PC-3 (cell line): ENCODE measurements at regions not wholly inside any gene's neighbourhood (a gene's known extent, or its start where the extent isn't known, plus 50 kb on each side); places are given as distances from the start of the nearest gene placed in this dataset.

ENCODE experiments used
- ATAC-seq: fragments of 200-7000 bp; cut with Tn5 transposase; 2 replicates; pipeline ENCODE4 v1.9.1; 2020; ENCODE audit warnings: mild to moderate bottlenecking, moderate library complexity
- BruUV-seq: library from RNA; stranded (reverse); fragments of 400-500 nt; replicated peaks from 2 replicates; lab custom pipeline; 2021; lab: Mats Ljungman, UMichigan
- CTCF ChIA-PET: fragments of 300-600 bp; sonication (Branson Sonifier 250); formaldehyde crosslinking; loops from one replicate; lab custom pipeline; 2022; ENCODE audit warnings: antibody characterized with exemption; lab: Charles Lee
- POLR2A ChIA-PET: fragments of 300-600 bp; sonication (Branson Sonifier 250); formaldehyde crosslinking; loops from one replicate; lab custom pipeline; 2022; ENCODE audit warnings: antibody characterized with exemption; ENCODE audit not compliant: unreplicated experiment; lab: Charles Lee
- DNase-seq: peaks from one replicate; pipeline ENCODE4 v3.0.0-alpha.2; 2015
- H2AFZ ChIP-seq: fragments of 300-600 bp; sonication (generic); 2 replicates; pipeline ENCODE4 v1.6.0; 2016; ENCODE audit warnings: antibody characterized with exemption, low read length
- H3F3A ChIP-seq: fragments of 300-600 bp; sonication (generic); one replicate; pipeline ENCODE4 v1.6.0; 2017; ENCODE audit warnings: antibody characterized with exemption, low read length, control low read depth, mild to moderate bottlenecking; ENCODE audit not compliant: unreplicated experiment
- H3K27ac ChIP-seq: fragments of 300-600 bp; sonication (generic); 2 replicates; pipeline ENCODE4 v1.5.1; 2016; ENCODE audit warnings: mild to moderate bottlenecking, low read length
- H3K27me3 ChIP-seq: fragments of 300-600 bp; sonication (generic); 2 replicates; pipeline ENCODE4 v1.6.1; 2016; ENCODE audit warnings: low read length, mixed read lengths
- H3K36me3 ChIP-seq: fragments of 300-600 bp; sonication (generic); 2 replicates; pipeline ENCODE4 v1.6.1; 2016; ENCODE audit warnings: low read depth, mixed run types, low read length, mixed read lengths
- H3K4me1 ChIP-seq: fragments of 300-600 bp; sonication (generic); 2 replicates; pipeline ENCODE4 v1.5.1; 2016; ENCODE audit warnings: low read length; ENCODE audit not compliant: insufficient read depth
- H3K4me2 ChIP-seq: fragments of 300-600 bp; sonication (generic); 2 replicates; pipeline ENCODE4 v1.6.0; 2016; ENCODE audit warnings: low read length
- H3K4me3 ChIP-seq: fragments of 300-600 bp; sonication (generic); 2 replicates; pipeline ENCODE4 v1.5.1; 2016; ENCODE audit warnings: mild to moderate bottlenecking, low read length, mixed read lengths
- H3K79me2 ChIP-seq: fragments of 300-600 bp; sonication (generic); 2 replicates; pipeline ENCODE4 v1.6.1; 2017; ENCODE audit warnings: low read length, mixed read lengths
- H3K9ac ChIP-seq: fragments of 300-600 bp; sonication (generic); 2 replicates; pipeline ENCODE4 v1.6.0; 2016; ENCODE audit warnings: mild to moderate bottlenecking, low read length
- H3K9me2 ChIP-seq: fragments of 300-600 bp; sonication (generic); replicated peaks from 2 replicates; pipeline ENCODE4 v1.6.1; 2016; ENCODE audit warnings: mixed run types, low read length, mixed read lengths
- H3K9me3 ChIP-seq: fragments of 300-600 bp; sonication (generic); 2 replicates; pipeline ENCODE4 v1.6.1; 2016; ENCODE audit warnings: low read length, mixed read lengths
- H4K20me1 ChIP-seq: fragments of 300-600 bp; sonication (generic); 2 replicates; pipeline ENCODE4 v1.6.1; 2016; ENCODE audit warnings: low read length, mixed read lengths
- EZH2 ChIP-seq: fragments of 300-600 bp; sonication (generic); IDR thresholded peaks from one replicate; pipeline ENCODE4 v1.6.1; 2017; ENCODE audit warnings: antibody characterized with exemption, mild to moderate bottlenecking, low read length; ENCODE audit not compliant: unreplicated experiment
- EZH2phosphoT487 ChIP-seq: fragments of 300-600 bp; sonication (generic); IDR thresholded peaks from 2 replicates; pipeline ENCODE4 v1.6.1; 2018; ENCODE audit warnings: mild to moderate bottlenecking, antibody characterized with exemption, low read length, borderline replicate concordance
- intact Hi-C: fragments of 100-400 bp; cut with micrococcal nuclease; formaldehyde crosslinking; loops from 2 replicates; pipeline ENCODE4 v1.9.0; 2023
- TF ChIP-seq, protein P1 (sequence below): fragments of 300-600 bp; sonication (generic); conservative IDR thresholded peaks from 2 replicates; pipeline ENCODE4 v1.5.1; 2017; ENCODE audit warnings: antibody characterized with exemption, low read depth, mild to moderate bottlenecking, low read length

DNA sequence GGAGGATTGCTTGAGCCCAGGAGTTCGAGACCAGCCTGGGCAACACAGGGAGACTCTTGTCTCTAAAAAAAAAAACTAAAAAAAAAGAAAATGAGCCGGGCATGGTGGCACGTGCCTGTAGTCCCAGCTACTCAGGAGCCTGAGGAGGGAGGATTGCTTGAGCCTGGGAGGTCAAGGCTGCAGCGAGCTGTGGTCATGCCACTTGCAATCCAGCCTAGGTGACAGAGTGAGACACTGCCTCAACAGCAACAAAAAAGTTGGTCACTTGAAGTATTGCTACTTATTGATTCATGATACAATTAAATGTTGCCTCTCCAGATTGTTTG, 57.9 kb upstream of the CXADR start:
- H3K9me3 ChIP-seq, result no peaks in the 10 kb centered on the region
- no peak overlapping the region for H3K9ac ChIP-seq
- no TSS peak for BruUV-seq
- no peaks in the 10 kb centered on the region for H4K20me1 ChIP-seq
- no peaks in the 10 kb centered on the region for H3F3A ChIP-seq
- H3K9me2 ChIP-seq, result no peaks in the 10 kb centered on the region
- no peaks in the 10 kb centered on the region for H3K36me3 ChIP-seq
- TF ChIP-seq EZH2, result no peak
- no peak for TF ChIP-seq EZH2phosphoT487
- TF ChIP-seq, protein P1, sequence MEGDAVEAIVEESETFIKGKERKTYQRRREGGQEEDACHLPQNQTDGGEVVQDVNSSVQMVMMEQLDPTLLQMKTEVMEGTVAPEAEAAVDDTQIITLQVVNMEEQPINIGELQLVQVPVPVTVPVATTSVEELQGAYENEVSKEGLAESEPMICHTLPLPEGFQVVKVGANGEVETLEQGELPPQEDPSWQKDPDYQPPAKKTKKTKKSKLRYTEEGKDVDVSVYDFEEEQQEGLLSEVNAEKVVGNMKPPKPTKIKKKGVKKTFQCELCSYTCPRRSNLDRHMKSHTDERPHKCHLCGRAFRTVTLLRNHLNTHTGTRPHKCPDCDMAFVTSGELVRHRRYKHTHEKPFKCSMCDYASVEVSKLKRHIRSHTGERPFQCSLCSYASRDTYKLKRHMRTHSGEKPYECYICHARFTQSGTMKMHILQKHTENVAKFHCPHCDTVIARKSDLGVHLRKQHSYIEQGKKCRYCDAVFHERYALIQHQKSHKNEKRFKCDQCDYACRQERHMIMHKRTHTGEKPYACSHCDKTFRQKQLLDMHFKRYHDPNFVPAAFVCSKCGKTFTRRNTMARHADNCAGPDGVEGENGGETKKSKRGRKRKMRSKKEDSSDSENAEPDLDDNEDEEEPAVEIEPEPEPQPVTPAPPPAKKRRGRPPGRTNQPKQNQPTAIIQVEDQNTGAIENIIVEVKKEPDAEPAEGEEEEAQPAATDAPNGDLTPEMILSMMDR, result no peak
- H3K27ac ChIP-seq, result no peak overlapping the region
- ATAC-seq (no peak), DNase-seq (no peak)
- peak overlapping the region; percentile 3; the same call in 1 of the 2 replicates for H3K4me2 ChIP-seq
- H3K4me1 ChIP-seq, result peaks cover 7% of the 10 kb centered on the region; the same call in 1 of the 2 replicates
- no peak overlapping the region for H3K4me3 ChIP-seq
- intact Hi-C loops, result no loop called here
- ChIA-PET CTCF (no interaction called here), POLR2A (no interaction called here)
- no peak overlapping the region for H2AFZ ChIP-seq
- H3K27me3 ChIP-seq, result no peaks in the 10 kb centered on the region
- no peaks in the 10 kb centered on the region for H3K79me2 ChIP-seq

- H3K4me1 ChIP-seq, result peaks cover 7% of the 10 kb centered on the region; the same call in 1 of the 2 replicates
- BruUV-seq, result no TSS peak
- H3K9me3 ChIP-seq, result no peaks in the 10 kb centered on the region
- H4K20me1 ChIP-seq, result no peaks in the 10 kb centered on the region
- no peak for ATAC-seq
- no peaks in the 10 kb centered on the region for H3K79me2 ChIP-seq
- H3F3A ChIP-seq, result no peaks in the 10 kb centered on the region
- no peaks in the 10 kb centered on the region for H3K36me3 ChIP-seq
- H3K27ac ChIP-seq, result no peak overlapping the region
- ChIA-PET CTCF (no interaction called here), POLR2A (no interaction called here)
- H3K4me2 ChIP-seq, result no peak overlapping the region
- no peaks in the 10 kb centered on the region for H3K27me3 ChIP-seq
- H3K4me3 ChIP-seq, result no peak overlapping the region
- H3K9me2 ChIP-seq, result no peaks in the 10 kb centered on the region
- no peak for DNase-seq
- TF ChIP-seq EZH2phosphoT487, result no peak
- TF ChIP-seq, protein P1, result no peak
- no peak for TF ChIP-seq EZH2
- no peak overlapping the region for H3K9ac ChIP-seq
- intact Hi-C loops, result no loop called here
- peak overlapping the region; percentile 42; the same call in 1 of the 2 replicates for H2AFZ ChIP-seq
Measured at GRCh38 chr21:17455451-17455850, 57.4 kb upstream of the CXADR start.

- no peaks in the 10 kb centered on the region for H3K36me3 ChIP-seq
- H3K4me3 ChIP-seq, result no peak overlapping the region
- H2AFZ ChIP-seq, result no peak overlapping the region
- no TSS peak for BruUV-seq
- no peaks in the 10 kb centered on the region for H3K9me2 ChIP-seq
- ATAC-seq (no peak), DNase-seq (no peak)
- H3K4me1 ChIP-seq, result no peaks in the 10 kb centered on the region
- H3K79me2 ChIP-seq, result no peaks in the 10 kb centered on the region
- POLR2A ChIA-PET, result no interaction called here
- H3F3A ChIP-seq, result no peaks in the 10 kb centered on the region
- no peak overlapping the region for H3K4me2 ChIP-seq
- TF ChIP-seq, protein P1, result no peak
- TF ChIP-seq EZH2phosphoT487, result no peak
- no peak for TF ChIP-seq EZH2
- no peak overlapping the region for H3K9ac ChIP-seq
- H3K27ac ChIP-seq, result no peak overlapping the region
- no peaks in the 10 kb centered on the region for H3K9me3 ChIP-seq
- CTCF ChIA-PET, result no interaction called here
- H3K27me3 ChIP-seq, result no peaks in the 10 kb centered on the region
- no peaks in the 10 kb centered on the region for H4K20me1 ChIP-seq
- intact Hi-C loops, result no loop called here
Measured at GRCh38 chr21:17458279-17458678, 54.6 kb upstream of the CXADR start.
